HCT116 (cell line): ENCODE measurements at regions not wholly inside any gene's neighbourhood (a gene's known extent, or its start where the extent isn't known, plus 50 kb on each side); places are given as distances from the start of the nearest gene placed in this dataset.

Source experiments
- ATAC-seq: fragments of 200-7000 bp; cut with Tn5 transposase; 2 replicates; pipeline ENCODE4 v1.9.1; 2020; ENCODE audit warnings: mild to moderate bottlenecking, moderate library complexity
- BruUV-seq: library from RNA; stranded (reverse); fragments of 400-500 nt; replicated peaks from 2 replicates; lab custom pipeline; 2021; lab: Mats Ljungman, UMichigan
- CTCF ChIA-PET: fragments of 300-600 bp; sonication (Branson Sonifier 250); formaldehyde crosslinking; loops from one replicate; lab custom pipeline; 2021; ENCODE audit warnings: antibody characterized with exemption; lab: Charles Lee
- POLR2A ChIA-PET: fragments of 300-600, 350-600 bp; sonication (Branson Sonifier 250); formaldehyde crosslinking; loops from one replicate; lab custom pipeline; 2021; ENCODE audit warnings: antibody characterized with exemption; lab: Charles Lee
- RAD21 ChIA-PET, 2 experiments: fragments of 300-600 bp; sonication (Branson Sonifier 250); formaldehyde crosslinking; loops; one replicate each; lab custom pipeline; 2023; ENCODE audit warnings: low total read pairs in 2 of 2; ENCODE audit not compliant: uncharacterized antibody in 2 of 2, unreplicated experiment in 2 of 2, low non-redundant PET in 1 of 2; lab: Charles Lee
- DNase-seq: peaks from one replicate; pipeline ENCODE4 v3.0.0-alpha.2; 2010; ENCODE audit warnings: low read depth, low spot score
- H2AFZ ChIP-seq: fragments of 200-600 bp; shearing (Covaris generic), sonication (generic); 2 replicates; pipeline ENCODE4 v1.6.1; 2017; ENCODE audit warnings: low read depth, mixed run types, mixed read lengths, antibody characterized with exemption, low read length; ENCODE audit not compliant: poor library complexity, severe bottlenecking
- H3K27ac ChIP-seq: 2 replicates; pipeline ENCODE4 v1.5.1; 2012; ENCODE audit warnings: low read depth, low read length
- H3K27me3 ChIP-seq: fragments of 200-600 bp; sonication (generic); 2 replicates; pipeline ENCODE4 v1.6.1; 2016; ENCODE audit warnings: mixed run types, low read length, mixed read lengths; ENCODE audit not compliant: insufficient read depth
- H3K36me3 ChIP-seq, 2 experiments: fragments of 200-500 bp in 1 of 2; fragments of 200-600 bp in 1 of 2; sonication (Bioruptor generic) in 1 of 2; sonication (generic) in 1 of 2; 2 replicates each; pipeline versions ENCODE4 v1.5.1 to v1.6.1; 2014 to 2016; ENCODE audit warnings: low read length in 2 of 2, inconsistent platforms in 1 of 2, mixed read lengths in 1 of 2, mixed run types in 1 of 2; ENCODE audit not compliant: insufficient read depth in 2 of 2, control insufficient read depth in 1 of 2
- H3K4me1 ChIP-seq, 2 experiments: fragments of 200-600 bp in 1 of 2; sonication (generic) in 1 of 2; 2 replicates each; pipeline versions ENCODE4 v1.5.1 to v1.6.1; 2012 to 2017; ENCODE audit warnings: low read length in 2 of 2, inconsistent platforms in 1 of 2, mild to moderate bottlenecking in 1 of 2, mixed read lengths in 1 of 2, mixed run types in 1 of 2, moderate library complexity in 1 of 2; ENCODE audit not compliant: insufficient read depth in 2 of 2, control insufficient read depth in 1 of 2
- H3K4me2 ChIP-seq: fragments of 200-600 bp; sonication (generic); 2 replicates; pipeline ENCODE4 v1.6.1; 2017; ENCODE audit warnings: mixed run types, low read length, mixed read lengths
- H3K4me3 ChIP-seq, 2 experiments: fragments of 200-600 bp in 1 of 2; sonication (generic) in 1 of 2; replicated peaks in 1 of 2; 2 replicates each; pipeline ENCODE4 v1.5.1; 2011 to 2016; ENCODE audit warnings: low read length in 2 of 2, control low read depth in 1 of 2, low read depth in 1 of 2, mild to moderate bottlenecking in 1 of 2, mixed read lengths in 1 of 2, mixed run types in 1 of 2
- H3K79me2 ChIP-seq: fragments of 200-600 bp; sonication (generic); 2 replicates; pipeline ENCODE4 v1.6.1; 2017; ENCODE audit warnings: mild to moderate bottlenecking, mixed run types, low read length, moderate library complexity, mixed read lengths; ENCODE audit not compliant: insufficient read depth
- H3K9ac ChIP-seq: fragments of 200-600 bp; sonication (generic); 2 replicates; pipeline ENCODE4 v1.6.1; 2016; ENCODE audit warnings: low read length, mixed read lengths
- H3K9me2 ChIP-seq: fragments of 200-600 bp; sonication (generic), shearing (Covaris generic); 2 replicates; pipeline ENCODE4 v1.6.1; 2017; ENCODE audit warnings: mixed run types, mild to moderate bottlenecking, moderate library complexity; ENCODE audit not compliant: insufficient read depth
- H3K9me3 ChIP-seq, 2 experiments: fragments of 200-500 bp in 1 of 2; fragments of 200-600 bp in 1 of 2; sonication (Bioruptor generic) in 1 of 2; sonication (generic) in 1 of 2; 2 replicates each; pipeline ENCODE4 v1.6.1; 2014 to 2017; ENCODE audit warnings: low read length in 2 of 2, mixed read lengths in 2 of 2, inconsistent platforms in 1 of 2, low read depth in 1 of 2, mild to moderate bottlenecking in 1 of 2, mixed run types in 1 of 2, moderate library complexity in 1 of 2; ENCODE audit not compliant: control insufficient read depth in 1 of 2, insufficient read depth in 1 of 2
- H4K20me1 ChIP-seq: fragments of 200-600 bp; sonication (generic), shearing (Covaris generic); 2 replicates; pipeline ENCODE4 v1.6.1; 2017; ENCODE audit warnings: mixed run types, mild to moderate bottlenecking, moderate library complexity; ENCODE audit not compliant: insufficient read depth
- ATF3 ChIP-seq: IDR thresholded peaks from 2 replicates; pipeline ENCODE4 v1.6.1; 2012
- CBX3 ChIP-seq: IDR thresholded peaks from 2 replicates; pipeline ENCODE4 v1.6.1; 2012; ENCODE audit warnings: low read depth
- EGR1 ChIP-seq: IDR thresholded peaks from 2 replicates; pipeline ENCODE4 v1.6.1; 2012; ENCODE audit warnings: low read depth
- ELF1 ChIP-seq: IDR thresholded peaks from 2 replicates; pipeline ENCODE4 v1.6.1; 2012; ENCODE audit warnings: low read depth, borderline replicate concordance
- EZH2 ChIP-seq: fragments of 200-600 bp; sonication (generic); IDR thresholded peaks from 2 replicates; pipeline ENCODE4 v1.6.1; 2017; ENCODE audit warnings: antibody characterized with exemption, mixed run types
- EZH2phosphoT487 ChIP-seq: fragments of 200-600 bp; IDR thresholded peaks from 2 replicates; pipeline ENCODE4 v1.6.1; 2018; ENCODE audit warnings: antibody characterized with exemption, borderline replicate concordance
- FOSL1 ChIP-seq: IDR thresholded peaks from 2 replicates; pipeline ENCODE4 v1.6.1; 2012; ENCODE audit warnings: low read depth
- JUND ChIP-seq: IDR thresholded peaks from 2 replicates; pipeline ENCODE4 v1.6.1; 2012
- POLR2AphosphoS5 ChIP-seq: IDR thresholded peaks from 2 replicates; pipeline ENCODE4 v1.6.1; 2011; ENCODE audit warnings: mild to moderate bottlenecking, low read depth, low read length, moderate library complexity
- RAD21 ChIP-seq: IDR thresholded peaks from 2 replicates; pipeline ENCODE4 v1.6.1; 2012; ENCODE audit warnings: low read depth, mild to moderate bottlenecking
- SP1 ChIP-seq: IDR thresholded peaks from 2 replicates; pipeline ENCODE4 v1.6.1; 2012; ENCODE audit warnings: low read depth
- SRF ChIP-seq: IDR thresholded peaks from 2 replicates; pipeline ENCODE4 v1.6.1; 2012; ENCODE audit warnings: low read depth
- TCF7L2 ChIP-seq: IDR thresholded peaks from 2 replicates; pipeline ENCODE4 v1.7.0; 2011; ENCODE audit warnings: borderline replicate concordance, inconsistent platforms; ENCODE audit not compliant: insufficient read depth, insufficient read length; ENCODE audit errors: extremely low read depth
- YY1 ChIP-seq: IDR thresholded peaks from 2 replicates; pipeline ENCODE4 v1.6.1; 2011; ENCODE audit warnings: low read length, low read depth, moderate library complexity, mild to moderate bottlenecking; ENCODE audit not compliant: insufficient replicate concordance; ENCODE audit errors: extremely low read depth
- ZFX ChIP-seq: fragments of 450-650 bp; IDR thresholded peaks from 2 replicates; pipeline ENCODE4 v1.6.1; 2017
- ZNF274 ChIP-seq: fragments of 200-500 bp; sonication (Bioruptor generic); IDR thresholded peaks from 2 replicates; pipeline ENCODE4 v1.6.1; 2014; ENCODE audit warnings: mild to moderate bottlenecking, low read depth, low read length, inconsistent platforms
- intact Hi-C: fragments of 100-400 bp; cut with micrococcal nuclease; formaldehyde crosslinking; loops from 2 replicates; pipeline ENCODE4 v1.10.0; 2022
- TF ChIP-seq, protein P1 (sequence below), 3 experiments: fragments of 200-600 bp in 1 of 3; sonication (generic) in 1 of 3; IDR thresholded peaks in 2 of 3; conservative IDR thresholded peaks in 1 of 3; 2 replicates each; pipeline ENCODE4 v1.5.1; 2012 to 2017; ENCODE audit warnings: low read depth in 2 of 3, low read length in 2 of 3, antibody characterized with exemption in 1 of 3, borderline replicate concordance in 1 of 3, control low read depth in 1 of 3, mild to moderate bottlenecking in 1 of 3, mixed read lengths in 1 of 3, mixed run types in 1 of 3, moderate library complexity in 1 of 3; ENCODE audit not compliant: insufficient read depth in 1 of 3
- TF ChIP-seq, protein P2 (sequence below): IDR thresholded peaks from 2 replicates; pipeline ENCODE4 v1.6.1; 2012

DNA sequence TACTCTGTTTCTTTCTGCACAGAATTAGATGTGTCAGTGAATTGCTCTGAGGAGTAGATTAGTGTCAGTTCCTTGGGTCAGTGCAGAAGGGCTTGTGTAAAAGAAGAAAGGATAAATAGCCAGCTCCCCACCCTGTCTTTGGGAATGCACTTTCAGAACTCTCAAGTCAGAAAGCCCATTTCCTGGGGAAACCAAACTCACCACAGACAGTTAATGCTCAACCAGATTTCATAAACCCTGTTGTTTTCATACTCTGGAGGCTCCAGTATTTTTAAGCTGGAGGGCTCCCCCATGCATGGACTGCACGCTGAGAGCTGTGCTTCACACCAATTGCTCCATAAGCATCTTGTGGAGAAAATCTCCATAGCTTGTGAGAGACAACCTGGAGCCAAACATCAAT, 449.7 kb downstream of the CDH26 start:
- ChIA-PET CTCF (no interaction called here), RAD21 (no interaction called here)
- Histone ChIP-seq H2AFZ (no peak overlapping the region), H4K20me1 (no peaks in the 10 kb centered on the region), H3K9me3 (peaks cover 0 to 28% of the 10 kb centered on the region in 2 experiments; a peak in 2 of 4 replicates), H3K36me3 (no peaks in the 10 kb centered on the region), H3K27me3 (no peaks in the 10 kb centered on the region), H3K27ac (no peak overlapping the region), H3K4me3 (no peak overlapping the region)
- DNase-seq = no peak
- TF ChIP-seq ATF3 (no peak), EZH2phosphoT487 (no peak), ZFX (no peak), FOSL1 (no peak), JUND (no peak), CBX3 (no peak), TCF7L2 (no peak), ZNF274 (no peak), ELF1 (no peak)
- TF ChIP-seq, all 23 proteins: peak for 0
- no peak overlapping the region for H3K4me2 ChIP-seq
- no peaks in the 10 kb centered on the region for H3K9me2 ChIP-seq
- no TSS peak for BruUV-seq
- no peak for ATAC-seq
- POLR2A ChIA-PET = no interaction called here
- no peaks in the 10 kb centered on the region for H3K4me1 ChIP-seq
- H3K9ac ChIP-seq = no peak overlapping the region
- H3K79me2 ChIP-seq = no peaks in the 10 kb centered on the region
- intact Hi-C loops = no loop called here

GRCh38 chr20:60408435-60408834, 450.2 kb downstream of the CDH26 start:
- no peak overlapping the region for H3K4me3 ChIP-seq
- H3K9me3 ChIP-seq = peaks cover 0 to 23% of the 10 kb centered on the region in 2 experiments; a peak in 2 of 4 replicates
- intact Hi-C loops = no loop called here

More at GRCh38 chr20:60408435-60408834, 450.2 kb downstream of the CDH26 start:
- ChIA-PET POLR2A (no interaction called here), RAD21 (no interaction called here), CTCF (no interaction called here)
- H2AFZ ChIP-seq = no peak overlapping the region
- H3K9ac ChIP-seq = no peak overlapping the region
- H3K79me2 ChIP-seq = no peaks in the 10 kb centered on the region
- H3K27me3 ChIP-seq = no peaks in the 10 kb centered on the region
- no peaks in the 10 kb centered on the region for H4K20me1 ChIP-seq
- no peak for DNase-seq
- no peaks in the 10 kb centered on the region for H3K36me3 ChIP-seq
- no TSS peak for BruUV-seq
- no peaks in the 10 kb centered on the region for H3K4me1 ChIP-seq
- H3K9me2 ChIP-seq = no peaks in the 10 kb centered on the region
- H3K27ac ChIP-seq = no peak overlapping the region
- ATAC-seq = no peak
- no peak overlapping the region for H3K4me2 ChIP-seq
- TF ChIP-seq, protein P1, sequence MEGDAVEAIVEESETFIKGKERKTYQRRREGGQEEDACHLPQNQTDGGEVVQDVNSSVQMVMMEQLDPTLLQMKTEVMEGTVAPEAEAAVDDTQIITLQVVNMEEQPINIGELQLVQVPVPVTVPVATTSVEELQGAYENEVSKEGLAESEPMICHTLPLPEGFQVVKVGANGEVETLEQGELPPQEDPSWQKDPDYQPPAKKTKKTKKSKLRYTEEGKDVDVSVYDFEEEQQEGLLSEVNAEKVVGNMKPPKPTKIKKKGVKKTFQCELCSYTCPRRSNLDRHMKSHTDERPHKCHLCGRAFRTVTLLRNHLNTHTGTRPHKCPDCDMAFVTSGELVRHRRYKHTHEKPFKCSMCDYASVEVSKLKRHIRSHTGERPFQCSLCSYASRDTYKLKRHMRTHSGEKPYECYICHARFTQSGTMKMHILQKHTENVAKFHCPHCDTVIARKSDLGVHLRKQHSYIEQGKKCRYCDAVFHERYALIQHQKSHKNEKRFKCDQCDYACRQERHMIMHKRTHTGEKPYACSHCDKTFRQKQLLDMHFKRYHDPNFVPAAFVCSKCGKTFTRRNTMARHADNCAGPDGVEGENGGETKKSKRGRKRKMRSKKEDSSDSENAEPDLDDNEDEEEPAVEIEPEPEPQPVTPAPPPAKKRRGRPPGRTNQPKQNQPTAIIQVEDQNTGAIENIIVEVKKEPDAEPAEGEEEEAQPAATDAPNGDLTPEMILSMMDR (IDR thresholded peaks at IDR 0.05 in 2 of 3, conservative IDR thresholded peaks at IDR 0.05 in 1 of 3; ENCODE audit: borderline replicate concordance in 1 of 3, insufficient read depth in 1 of 3, low read depth in 2 of 3, low read length in 2 of 3) = no peak
- TF ChIP-seq RAD21 = no peak
- no peak for TF ChIP-seq ATF3
- no peak for TF ChIP-seq CBX3
- no peak for TF ChIP-seq EZH2
- no peak for TF ChIP-seq SRF
- TF ChIP-seq, protein P2, sequence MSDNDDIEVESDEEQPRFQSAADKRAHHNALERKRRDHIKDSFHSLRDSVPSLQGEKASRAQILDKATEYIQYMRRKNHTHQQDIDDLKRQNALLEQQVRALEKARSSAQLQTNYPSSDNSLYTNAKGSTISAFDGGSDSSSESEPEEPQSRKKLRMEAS = no peak
- no peak for TF ChIP-seq EGR1
- TF ChIP-seq POLR2AphosphoS5 = no peak
- no peak for TF ChIP-seq TCF7L2
- TF ChIP-seq SP1 = no peak
- TF ChIP-seq ZFX = no peak
- no peak for TF ChIP-seq FOSL1
- TF ChIP-seq YY1 = no peak
- TF ChIP-seq, all 23 proteins: peak for 0
